ENCODE measurements at regions not wholly inside any gene's neighbourhood (a gene's known extent, or its start where the extent isn't known, plus 50 kb on each side); places are given as distances from the start of the nearest gene placed in this dataset.

GRCh38 chr13:70884196-70884595 lies 775.9 kb upstream of the KLHL1 start:
- no peak for DNase-seq

GRCh38 chr13:70874636-70875035 lies 766.4 kb upstream of the KLHL1 start:
- no peak for DNase-seq

DNA sequence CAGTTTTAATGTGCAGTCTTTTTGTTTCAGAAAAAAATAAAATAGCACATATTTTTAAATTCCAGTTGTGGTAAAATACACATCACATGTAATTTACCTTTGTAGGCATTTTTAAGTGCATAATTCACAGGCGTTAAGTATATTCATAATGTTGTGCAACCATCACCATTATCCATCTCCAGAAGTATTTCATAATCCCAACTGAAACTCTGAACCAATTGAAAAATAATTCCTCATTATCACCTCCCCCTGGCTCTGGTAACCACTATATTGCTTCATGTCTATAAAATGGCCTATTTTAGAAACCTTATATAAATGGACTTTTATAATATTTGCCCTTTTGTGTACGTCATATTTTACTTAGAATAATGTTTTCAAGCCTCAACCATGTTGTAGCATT lies 756.5 kb upstream of the KLHL1 start:
- DNase-seq: no peak

DNA sequence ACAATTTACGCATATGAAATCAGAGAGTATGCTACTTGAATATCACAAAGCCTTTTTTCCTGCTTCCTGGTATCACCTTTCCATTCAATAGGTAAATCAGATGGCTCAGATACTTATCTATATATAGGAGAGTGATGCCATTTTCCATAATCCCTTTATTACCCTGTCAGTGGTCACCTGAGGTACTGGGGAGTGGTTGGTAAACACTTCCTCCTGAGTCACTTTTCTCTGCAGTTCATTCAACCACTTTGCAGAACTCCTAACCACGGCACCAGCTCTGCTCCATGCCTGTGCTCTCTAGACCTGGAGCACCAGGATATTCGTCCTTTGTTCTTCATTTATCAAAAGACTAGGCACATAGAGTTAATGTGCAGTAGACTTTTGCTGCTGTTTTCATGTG lies 748.5 kb upstream of the KLHL1 start:
- no peak for DNase-seq

DNA sequence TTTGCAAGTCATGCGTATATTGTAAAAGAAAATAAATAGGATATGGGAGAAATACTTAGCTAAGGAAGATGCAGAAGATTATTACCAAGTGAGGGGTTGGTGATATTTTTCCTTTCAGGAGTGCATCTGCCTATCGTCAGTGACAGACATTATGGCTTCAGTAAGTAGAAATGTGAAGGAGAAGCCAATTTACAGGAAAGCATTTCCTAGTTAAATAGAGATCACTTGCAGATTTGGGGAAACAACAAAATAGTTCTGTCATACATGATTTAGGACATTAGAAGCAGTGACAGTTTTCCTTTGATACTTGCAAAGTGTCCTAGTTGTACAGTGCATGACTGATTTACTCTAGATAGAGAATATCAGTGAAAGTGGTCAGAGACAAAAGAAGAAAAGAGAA lies 747.8 kb upstream of the KLHL1 start:
- DNase-seq: no peak

- no peak for DNase-seq
Measured at GRCh38 chr13:70849222-70849621, 741.0 kb upstream of the KLHL1 start.

GRCh38 chr13:70844391-70845108 lies 736.3 kb upstream of the KLHL1 start:
- DNase-seq: no peak

DNA sequence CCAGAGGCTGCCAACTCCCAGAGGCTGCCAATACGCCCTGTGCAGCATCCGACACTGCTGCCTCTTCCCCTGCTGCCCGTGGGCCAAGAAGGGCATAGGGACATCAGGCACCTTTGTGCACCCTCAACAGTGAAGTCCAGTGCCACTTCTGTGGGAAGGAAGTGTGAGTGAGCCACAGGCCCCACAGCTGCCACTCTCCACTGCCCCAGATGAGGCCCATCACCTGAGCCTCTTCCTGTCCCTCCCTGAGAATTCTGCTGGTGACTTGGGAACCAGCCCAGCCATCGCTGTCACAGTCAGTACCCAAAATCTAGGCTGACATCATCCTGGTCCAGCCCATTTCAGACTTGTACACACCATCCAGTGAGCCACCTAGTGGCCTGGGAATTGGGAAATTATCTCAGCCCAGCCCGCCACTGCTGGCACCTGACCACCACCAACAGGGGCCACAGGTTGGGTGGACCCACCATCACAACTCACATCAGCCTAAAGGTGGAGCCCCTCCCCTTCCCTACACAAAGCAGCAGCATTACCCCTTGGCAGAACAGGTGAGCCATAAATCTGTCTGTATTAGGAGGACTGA lies 733.9 kb upstream of the KLHL1 start:
- no peak for DNase-seq

DNA sequence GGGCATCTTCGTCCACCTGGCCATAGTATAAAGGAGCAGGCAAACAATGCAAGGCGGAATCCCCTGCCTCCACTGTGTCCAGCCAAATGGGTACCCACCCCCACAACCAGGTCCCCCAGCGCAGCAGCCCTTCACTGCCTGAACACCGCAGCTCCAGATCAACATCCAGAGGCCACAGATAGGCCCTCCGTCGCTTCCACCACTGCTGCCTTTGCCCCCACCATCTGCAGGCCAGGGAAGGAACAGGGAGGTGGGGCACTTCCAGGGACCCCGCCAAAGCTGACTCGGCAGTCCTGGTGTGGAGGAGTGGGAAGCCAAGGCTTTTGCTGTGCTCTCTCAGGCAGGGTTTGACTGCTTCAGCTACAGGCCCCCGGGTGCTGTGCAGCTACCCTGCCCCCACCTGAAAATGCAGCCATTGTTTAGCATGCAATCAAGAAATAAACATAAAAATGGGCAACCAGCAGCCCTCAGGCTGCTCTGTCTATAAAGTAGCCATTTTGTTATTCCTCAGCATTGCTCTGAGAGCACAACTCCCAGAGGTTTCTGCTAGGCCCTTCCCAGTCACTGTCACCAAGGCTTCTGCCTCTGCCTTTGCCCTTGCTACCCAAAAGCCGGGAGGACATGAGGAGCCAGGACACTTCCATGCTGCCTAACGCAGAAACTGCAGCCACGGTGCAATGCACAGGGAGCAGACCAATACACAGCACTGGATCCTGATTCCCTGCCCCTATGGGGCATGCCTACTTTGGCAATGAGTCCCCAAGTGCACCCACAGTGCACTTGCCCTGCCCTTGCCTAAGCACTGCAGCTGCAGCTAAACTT lies 733.2 kb upstream of the KLHL1 start:
- no peak for DNase-seq

DNA sequence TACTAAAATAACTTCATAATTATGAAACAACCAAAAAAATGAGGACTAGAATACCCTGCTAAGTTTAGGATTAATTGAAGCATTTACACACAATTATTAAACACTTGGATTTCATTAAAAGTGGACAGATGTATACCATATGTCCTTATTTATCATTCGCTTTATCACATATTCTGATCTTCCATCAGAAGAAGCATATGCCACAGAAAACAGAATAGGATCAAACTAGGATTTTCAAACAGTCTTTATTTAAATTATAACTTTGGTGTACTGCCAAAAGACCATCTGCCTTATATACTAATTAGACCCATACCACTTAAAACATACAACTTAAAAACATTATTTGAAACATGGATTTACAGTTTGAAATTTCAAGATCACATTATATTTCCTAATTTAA lies 727.1 kb upstream of the KLHL1 start:
- DNase-seq: no peak

GRCh38 chr13:70829748-70830147 lies 721.5 kb upstream of the KLHL1 start:
- no peak for DNase-seq

DNA sequence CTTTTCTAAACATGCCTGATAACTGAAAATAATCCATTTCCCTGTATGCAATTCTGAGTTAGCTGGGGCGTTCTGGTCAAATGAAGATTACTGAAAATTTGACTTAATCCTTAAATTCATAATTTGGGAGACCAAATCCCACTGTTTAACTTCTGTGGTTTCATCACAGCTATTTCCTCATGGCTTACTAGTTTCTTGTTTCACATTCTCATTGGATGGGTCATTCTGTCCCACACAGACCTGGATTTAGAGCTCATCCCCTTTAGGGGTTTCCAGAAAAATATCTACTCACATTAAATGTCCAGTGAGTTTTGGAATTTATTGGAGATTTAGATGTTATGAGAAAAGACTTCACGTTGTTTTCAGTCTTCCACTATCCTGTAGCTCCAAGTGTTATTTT lies 709.3 kb upstream of the KLHL1 start:
- no peak for DNase-seq

GRCh38 chr13:70816853-70817252 lies 708.6 kb upstream of the KLHL1 start:
- DNase-seq: no peak

DNA sequence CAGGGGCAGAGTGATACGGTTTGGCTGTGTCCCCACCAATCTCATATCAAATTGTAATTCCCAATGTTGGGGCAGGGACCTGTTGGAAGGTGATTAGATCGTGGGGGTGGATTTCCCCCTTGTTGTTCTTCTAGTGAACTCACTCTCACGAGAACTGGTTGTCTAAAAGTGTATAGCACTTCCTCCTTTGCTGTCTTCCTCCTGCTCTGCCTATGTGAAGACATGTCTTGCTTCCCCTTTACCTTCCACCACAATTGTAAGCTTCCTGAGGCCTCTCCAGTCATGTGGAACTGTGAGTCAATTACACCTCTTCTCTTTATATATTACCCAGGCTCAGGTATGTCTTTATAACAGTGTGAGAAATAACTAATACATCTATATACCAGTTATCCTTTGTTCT lies 706.4 kb upstream of the KLHL1 start:
- DNase-seq: no peak

GRCh38 chr13:70812481-70812880 lies 704.2 kb upstream of the KLHL1 start:
- no peak for DNase-seq

DNA sequence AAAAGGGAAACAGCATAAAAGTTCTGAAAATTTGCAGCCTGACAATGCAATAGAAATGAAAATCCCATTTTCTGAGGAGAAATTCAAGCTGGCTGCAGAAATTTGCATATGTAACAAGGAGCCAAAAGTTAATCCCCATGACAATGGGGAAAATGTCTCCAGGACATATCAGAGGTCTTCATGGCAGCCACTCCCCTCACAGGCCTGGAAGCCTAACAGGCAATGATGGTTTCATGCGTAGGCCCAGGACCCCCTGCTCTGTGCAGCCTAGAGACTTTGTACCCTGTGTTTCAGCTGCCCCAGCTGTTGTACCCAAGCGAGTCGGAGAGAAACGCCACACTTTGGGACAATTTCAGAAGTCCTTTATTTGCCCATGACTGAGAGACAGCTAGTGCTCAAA lies 701.3 kb upstream of the KLHL1 start:
- no peak for DNase-seq

DNA sequence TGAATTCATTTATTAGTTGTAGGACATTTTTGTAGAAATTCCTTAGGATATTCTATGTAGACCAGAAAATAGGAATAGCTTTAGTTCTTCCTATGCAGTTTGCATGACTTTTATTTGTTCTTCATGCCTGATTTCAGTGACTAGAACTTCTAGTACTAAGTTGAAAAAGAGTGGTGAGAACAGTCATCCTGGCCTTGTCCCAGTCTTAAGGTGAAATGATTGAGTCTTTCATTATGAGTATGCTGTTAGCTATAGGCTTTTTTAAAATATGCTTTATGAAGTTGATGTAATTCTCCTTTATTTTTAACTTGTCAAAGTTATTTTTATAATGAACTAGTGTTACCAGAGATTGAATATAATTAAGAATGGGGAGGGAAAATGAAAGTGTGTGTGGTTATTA lies 690.1 kb upstream of the KLHL1 start:
- no peak for DNase-seq

GRCh38 chr13:70795484-70795883 lies 687.2 kb upstream of the KLHL1 start:
- DNase-seq: no peak

GRCh38 chr13:70792121-70792520 lies 683.9 kb upstream of the KLHL1 start:
- no peak for DNase-seq

DNA sequence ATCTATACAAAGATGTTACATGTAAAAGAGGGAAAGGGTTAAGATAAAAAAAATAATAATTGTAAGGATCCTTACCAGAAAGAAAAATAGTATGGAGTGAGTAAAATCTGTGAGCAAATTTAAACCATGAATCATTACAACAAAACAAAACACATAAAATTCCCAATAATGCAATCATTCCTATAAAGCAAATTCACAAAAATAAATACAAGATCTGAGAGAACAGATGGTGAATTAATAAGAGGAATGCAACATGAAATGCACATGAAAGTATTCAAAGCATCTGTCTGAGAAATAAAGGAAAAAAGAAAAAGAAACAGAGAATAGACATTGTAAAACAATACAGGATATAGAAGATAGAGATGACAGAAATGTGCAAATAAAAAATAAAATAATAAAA lies 681.5 kb upstream of the KLHL1 start:
- no peak for DNase-seq

DNA sequence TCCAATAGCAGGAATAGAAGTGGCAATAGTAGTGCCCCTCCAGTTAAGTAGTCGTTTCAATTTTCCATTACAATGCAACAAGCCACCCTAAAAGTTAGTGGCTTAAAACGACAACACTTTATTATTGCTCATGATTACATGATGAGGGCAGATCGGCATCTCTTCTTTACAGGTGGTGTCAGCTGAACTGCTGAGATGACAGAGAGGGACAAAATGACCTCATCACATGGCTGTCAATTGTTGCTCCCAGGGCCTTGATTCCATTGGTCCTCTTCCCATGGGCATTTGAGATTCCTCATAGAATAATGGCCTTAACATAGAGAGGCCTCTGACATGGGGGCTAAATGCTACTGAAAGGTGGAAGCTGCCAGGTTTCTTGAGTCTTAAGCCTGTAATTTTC lies 679.8 kb upstream of the KLHL1 start:
- no peak for DNase-seq

- no peak for DNase-seq
Measured at GRCh38 chr13:70784207-70784989, 676.1 kb upstream of the KLHL1 start.

- DNase-seq: no peak
Measured at GRCh38 chr13:70769817-70770216, 661.6 kb upstream of the KLHL1 start.
